GM12872 (cell line): ENCODE measurements at regions not wholly inside any gene's neighbourhood (a gene's known extent, or its start where the extent isn't known, plus 50 kb on each side); places are given as distances from the start of the nearest gene placed in this dataset.

ENCODE experiments used
- CTCF ChIP-seq: IDR thresholded peaks from 3 replicates; pipeline ENCODE4 v1.5.1; 2011; ENCODE audit warnings: low read depth, mild to moderate bottlenecking, low read length, moderate library complexity; ENCODE audit not compliant: insufficient read depth

GRCh38 chr5:16296946-16297345, 117.4 kb upstream of the MARCHF11 start:
- TF ChIP-seq CTCF, result no peak

GRCh38 chr5:16291894-16292293, 112.3 kb upstream of the MARCHF11 start:
- TF ChIP-seq CTCF, result no peak

- TF ChIP-seq CTCF, result no peak
Measured at GRCh38 chr5:16291474-16291873, 111.9 kb upstream of the MARCHF11 start.

- no peak for TF ChIP-seq CTCF
Measured at GRCh38 chr5:16283791-16284190, 104.2 kb upstream of the MARCHF11 start.

- no peak for TF ChIP-seq CTCF
Measured at GRCh38 chr5:16271851-16272250, 92.3 kb upstream of the MARCHF11 start.

GRCh38 chr5:16265141-16265540, 85.5 kb upstream of the MARCHF11 start:
- TF ChIP-seq CTCF, result no peak

- TF ChIP-seq CTCF, result no peak
Measured at GRCh38 chr5:16260000-16260399, 80.4 kb upstream of the MARCHF11 start.

- TF ChIP-seq CTCF, result no peak
Measured at GRCh38 chr5:16253856-16254255, 74.3 kb upstream of the MARCHF11 start.
